H1 (cell line): ENCODE measurements at regions not wholly inside any gene's neighbourhood (a gene's known extent, or its start where the extent isn't known, plus 50 kb on each side); places are given as distances from the start of the nearest gene placed in this dataset.

Source experiments
- CTCF ChIA-PET: fragments of 300-600 bp; sonication (Branson Sonifier 250); formaldehyde crosslinking; loops from one replicate; lab custom pipeline; 2021; ENCODE audit not compliant: partially characterized antibody; lab: Charles Lee
- POLR2A ChIA-PET: fragments of 300-600 bp; sonication (Branson Sonifier 250); formaldehyde crosslinking; loops from one replicate; lab custom pipeline; 2021; ENCODE audit warnings: inconsistent platforms; ENCODE audit not compliant: partially characterized antibody; lab: Charles Lee
- DNase-seq, 2 experiments: peaks; one replicate each; pipeline versions ENCODE4 v3.0.0 to v3.0.0-alpha.2; 2010 to 2022; ENCODE audit warnings: low spot score in 2 of 2, low read depth in 1 of 2, mixed read lengths in 1 of 2
- FAIRE-seq: peaks from 2 replicates; lab custom pipeline; 2011; peaks lifted over from hg19 to GRCh38; lab: Jason Lieb, UNC
- H2AFZ ChIP-seq: 2 replicates; pipeline ENCODE4 v1.8.1; 2012; ENCODE audit warnings: low read length, inconsistent platforms
- H2AK5ac ChIP-seq: 2 replicates; pipeline ENCODE4 v1.6.1; 2013; ENCODE audit warnings: low read depth, low read length
- H2BK120ac ChIP-seq: replicated peaks from 2 replicates; pipeline ENCODE3; 2013; ENCODE audit warnings: low read depth, low read length, inconsistent platforms
- H2BK12ac ChIP-seq: 2 replicates; pipeline ENCODE4 v1.6.1; 2013; ENCODE audit warnings: low read depth, low read length
- H2BK15ac ChIP-seq: 2 replicates; pipeline ENCODE4 v1.6.1; 2013; ENCODE audit warnings: low read length
- H2BK20ac ChIP-seq: 2 replicates; pipeline ENCODE4 v1.6.1; 2013; ENCODE audit warnings: low read length
- H2BK5ac ChIP-seq: 2 replicates; pipeline ENCODE4 v1.6.1; 2013; ENCODE audit warnings: low read depth, low read length
- H3K14ac ChIP-seq: 2 replicates; pipeline ENCODE4 v1.6.1; 2013; ENCODE audit warnings: inconsistent platforms; ENCODE audit not compliant: insufficient read length
- H3K18ac ChIP-seq: 2 replicates; pipeline ENCODE4 v1.6.1; 2013; ENCODE audit warnings: low read length; ENCODE audit errors: extremely low read depth
- H3K23ac ChIP-seq: 2 replicates; pipeline ENCODE4 v1.6.1; 2013; ENCODE audit warnings: inconsistent platforms; ENCODE audit not compliant: insufficient read length
- H3K23me2 ChIP-seq: 2 replicates; pipeline ENCODE4 v1.6.1; 2013; ENCODE audit warnings: low read depth, low read length
- H3K27ac ChIP-seq: 2 replicates; pipeline ENCODE4 v1.6.1; 2011; ENCODE audit warnings: low read depth, low read length, inconsistent platforms
- H3K27me3 ChIP-seq, 4 experiments: replicated peaks in 1 of 4; 1 replicate in 1 of 4; 2 replicates in 3 of 4; pipeline versions ENCODE4 v1.6.1 to v1.8.1; 2011 to 2013; ENCODE audit warnings: low read length in 3 of 4, mild to moderate bottlenecking in 3 of 4, inconsistent platforms in 2 of 4, mixed read lengths in 2 of 4, moderate library complexity in 1 of 4; ENCODE audit not compliant: control insufficient read depth in 3 of 4, insufficient read depth in 3 of 4; ENCODE audit errors: extremely low read depth in 1 of 4
- H3K36me3 ChIP-seq, 4 experiments: 2 replicates each; pipeline versions ENCODE4 v1.6.1 to v1.8.1; 2011 to 2013; ENCODE audit warnings: mild to moderate bottlenecking in 4 of 4, low read length in 3 of 4, moderate library complexity in 2 of 4, control low read depth in 1 of 4, inconsistent platforms in 1 of 4; ENCODE audit not compliant: insufficient read depth in 4 of 4, control insufficient read depth in 2 of 4
- H3K4ac ChIP-seq: replicated peaks from 2 replicates; pipeline ENCODE3; 2013; ENCODE audit warnings: low read length, low read depth, mixed read lengths, inconsistent platforms; ENCODE audit not compliant: insufficient read length
- H3K4me1 ChIP-seq, 4 experiments: replicated peaks in 1 of 4; 1 replicate in 1 of 4; 2 replicates in 3 of 4; pipeline versions ENCODE4 v1.6.1 to v1.8.1; 2011 to 2013; ENCODE audit warnings: low read length in 3 of 4, inconsistent platforms in 2 of 4, mixed read lengths in 1 of 4; ENCODE audit not compliant: insufficient read depth in 4 of 4, control insufficient read depth in 3 of 4
- H3K4me2 ChIP-seq, 2 experiments: 2 replicates each; pipeline versions ENCODE4 v1.6.1 to v1.8.1; 2011 to 2013; ENCODE audit warnings: low read depth in 2 of 2, low read length in 2 of 2, control low read depth in 1 of 2, inconsistent platforms in 1 of 2, mild to moderate bottlenecking in 1 of 2; ENCODE audit not compliant: insufficient read depth in 1 of 2
- H3K4me3 ChIP-seq, 4 experiments: fragments of 200-600, 300-600 bp in 1 of 4; sonication (generic), shearing (Covaris generic), sonication (Bioruptor Twin) in 1 of 4; 2 replicates each; pipeline versions ENCODE4 v1.5.1 to v1.8.1; 2011 to 2016; ENCODE audit warnings: low read length in 4 of 4, low read depth in 3 of 4, control low read depth in 2 of 4, inconsistent platforms in 2 of 4, mild to moderate bottlenecking in 2 of 4, mixed read lengths in 1 of 4, moderate library complexity in 1 of 4; ENCODE audit not compliant: insufficient read depth in 2 of 4; ENCODE audit errors: extremely low read depth in 1 of 4
- H3K56ac ChIP-seq: replicated peaks from 2 replicates; pipeline ENCODE3; 2013; ENCODE audit warnings: low read depth, mild to moderate bottlenecking, mixed read lengths, low read length, inconsistent platforms; ENCODE audit not compliant: insufficient read length
- H3K79me1 ChIP-seq: 2 replicates; pipeline ENCODE4 v1.6.1; 2013; ENCODE audit warnings: low read depth, low read length, control low read depth
- H3K79me2 ChIP-seq, 2 experiments: 2 replicates each; pipeline versions ENCODE4 v1.6.1 to v1.8.1; 2012 to 2013; ENCODE audit warnings: low read length in 2 of 2, mild to moderate bottlenecking in 2 of 2, inconsistent platforms in 1 of 2; ENCODE audit not compliant: insufficient read depth in 2 of 2, control insufficient read depth in 1 of 2
- H3K9ac ChIP-seq, 4 experiments: replicated peaks in 1 of 4; 1 replicate in 1 of 4; 2 replicates in 3 of 4; pipeline versions ENCODE4 v1.6.1 to v1.8.1; 2011 to 2013; ENCODE audit warnings: low read depth in 3 of 4, low read length in 3 of 4, control low read depth in 2 of 4, mild to moderate bottlenecking in 2 of 4, moderate library complexity in 2 of 4, inconsistent platforms in 1 of 4; ENCODE audit errors: extremely low read depth in 1 of 4
- H3K9me3 ChIP-seq, 2 experiments: 2 replicates each; pipeline versions ENCODE4 v1.6.1 to v1.8.1; 2012 to 2013; ENCODE audit warnings: mild to moderate bottlenecking in 2 of 2, moderate library complexity in 2 of 2, control low read depth in 1 of 2, inconsistent platforms in 1 of 2, low read depth in 1 of 2, low read length in 1 of 2, mixed read lengths in 1 of 2; ENCODE audit not compliant: insufficient read depth in 2 of 2
- H4K20me1 ChIP-seq, 2 experiments: replicated peaks in 1 of 2; 2 replicates each; pipeline versions ENCODE3 to v1.8.1; 2011 to 2013; ENCODE audit warnings: inconsistent platforms in 2 of 2, low read length in 2 of 2, mild to moderate bottlenecking in 1 of 2; ENCODE audit not compliant: insufficient read depth in 2 of 2, control insufficient read depth in 1 of 2
- H4K5ac ChIP-seq: 2 replicates; pipeline ENCODE4 v1.6.1; 2013; ENCODE audit warnings: low read length, low read depth, mixed read lengths, inconsistent platforms; ENCODE audit not compliant: insufficient read length
- H4K8ac ChIP-seq: 2 replicates; pipeline ENCODE4 v1.8.0; 2013; ENCODE audit warnings: mild to moderate bottlenecking, moderate library complexity, low read length, inconsistent platforms; ENCODE audit not compliant: insufficient read depth; ENCODE audit errors: extremely low read depth
- H4K91ac ChIP-seq: replicated peaks from 2 replicates; pipeline ENCODE3; 2013; ENCODE audit warnings: low read length, mixed read lengths, inconsistent platforms; ENCODE audit not compliant: insufficient read length
- BACH1 ChIP-seq: IDR thresholded peaks from 2 replicates; pipeline ENCODE4 v1.6.1; 2012; ENCODE audit warnings: low read length, improper control_type of control experiment
- CEBPB ChIP-seq: IDR thresholded peaks from 2 replicates; pipeline ENCODE4 v1.6.1; 2012; ENCODE audit warnings: low read depth, low read length
- CREB1 ChIP-seq: IDR thresholded peaks from 2 replicates; pipeline ENCODE4 v1.6.1; 2012; ENCODE audit warnings: inconsistent platforms
- CTBP2 ChIP-seq: IDR thresholded peaks from 2 replicates; pipeline ENCODE4 v1.7.0; 2011; ENCODE audit warnings: borderline replicate concordance, mild to moderate bottlenecking, moderate library complexity, mixed read lengths, low read length; ENCODE audit not compliant: insufficient read depth, insufficient read length
- GTF2F1 ChIP-seq: IDR thresholded peaks from 2 replicates; pipeline ENCODE4 v1.6.1; 2012; ENCODE audit warnings: low read depth, low read length, improper control_type of control experiment, borderline replicate concordance
- POLR2A ChIP-seq, 2 experiments: IDR thresholded peaks; 1 replicate in 1 of 2; 2 replicates in 1 of 2; pipeline ENCODE4 v1.6.1; 2011; ENCODE audit warnings: low read depth in 2 of 2, low read length in 2 of 2, mild to moderate bottlenecking in 2 of 2; ENCODE audit errors: control extremely low read depth in 1 of 2
- POU5F1 ChIP-seq: IDR thresholded peaks from 2 replicates; pipeline ENCODE4 v1.6.1; 2011; ENCODE audit warnings: low read depth, mild to moderate bottlenecking, low read length, moderate library complexity
- RAD21 ChIP-seq, 2 experiments: IDR thresholded peaks in 1 of 2; conservative IDR thresholded peaks in 1 of 2; 2 replicates each; pipeline ENCODE4 v1.6.1; 2011; ENCODE audit warnings: low read depth in 2 of 2, low read length in 2 of 2, improper control_type of control experiment in 1 of 2, inconsistent platforms in 1 of 2, mild to moderate bottlenecking in 1 of 2, moderate library complexity in 1 of 2
- SP1 ChIP-seq: IDR thresholded peaks from 2 replicates; pipeline ENCODE4 v1.6.1; 2011; ENCODE audit warnings: low read depth, low read length
- WGBS, 2 experiments: shearing (Covaris generic) in 1 of 2; methylation state at CpG; one replicate each; pipeline versions ENCODE4 v1.1.6 to v1.1.7; 2013 to 2015; ENCODE audit warnings: low lambda C conversion rate in 2 of 2, mixed read lengths in 2 of 2, inconsistent platforms in 1 of 2, low coverage in 1 of 2, missing lambda C conversion rate in 1 of 2; ENCODE audit not compliant: insufficient replicate concordance in 2 of 2, insufficient coverage in 1 of 2, insufficient read length in 1 of 2; ENCODE audit errors: extremely low coverage in 1 of 2, missing lambda C conversion rate in 1 of 2; 5-methylcytosine and 5-hydroxymethylcytosine counted together

DNA sequence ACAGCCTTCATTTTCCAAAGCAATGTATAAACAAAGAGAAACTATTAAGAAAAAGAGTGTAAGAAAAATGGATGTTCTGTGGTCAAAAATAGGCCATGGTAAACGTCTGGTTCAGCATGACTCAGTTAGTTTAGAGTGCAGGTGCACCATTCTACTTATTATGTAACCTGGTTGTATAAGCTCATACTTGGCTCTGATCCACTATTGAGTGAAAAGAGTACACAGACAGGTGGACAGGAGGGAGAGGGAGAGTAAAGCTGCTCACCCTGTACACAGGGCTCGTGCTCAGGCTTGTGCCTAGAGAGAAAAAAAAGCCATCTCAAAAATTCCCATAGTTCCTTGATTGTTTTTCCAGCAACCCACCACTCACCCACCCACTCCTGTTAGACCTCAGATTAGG lies 85.8 kb upstream of the ZNF91 start:
- Histone ChIP-seq H3K27ac (no peak overlapping the region), H4K91ac (no peak overlapping the region), H3K4me1 (no peaks in the 10 kb centered on the region), H2BK120ac (no peak overlapping the region), H2BK15ac (no peak overlapping the region), H3K9me3 (peaks cover 33 to 50% of the 10 kb centered on the region in 2 experiments), H3K56ac (no peak overlapping the region), H3K4me2 (no peak overlapping the region), H2BK12ac (no peak overlapping the region), H3K23me2 (no peaks in the 10 kb centered on the region), H3K23ac (no peak overlapping the region), H3K18ac (no peak overlapping the region), H2AFZ (no peak overlapping the region), H3K79me2 (no peaks in the 10 kb centered on the region), H2BK20ac (no peak overlapping the region), H4K5ac (no peak overlapping the region), H3K4me3 (no peak overlapping the region), H3K9ac (no peak overlapping the region), H3K79me1 (no peaks in the 10 kb centered on the region), H2BK5ac (no peak overlapping the region), H3K14ac (no peak overlapping the region), H4K8ac (no peak overlapping the region), H3K27me3 (no peaks in the 10 kb centered on the region), H3K4ac (no peak overlapping the region), H4K20me1 (no peaks in the 10 kb centered on the region), H3K36me3 (no peaks in the 10 kb centered on the region), H2AK5ac (no peak overlapping the region)
- TF ChIP-seq CREB1 (no peak), BACH1 (no peak), CTBP2 (no peak), RAD21 (IDR thresholded peaks at IDR 0.05 in 1 of 2, conservative IDR thresholded peaks at IDR 0.05 in 1 of 2; ENCODE audit: low read depth in 2 of 2, low read length in 2 of 2) (no peak), SP1 (no peak), POLR2A (IDR thresholded peaks at IDR 0.05; ENCODE audit: control extremely low read depth in 1 of 2, low read depth in 2 of 2, low read length in 2 of 2) (no peak), GTF2F1 (no peak), CEBPB (no peak), POU5F1 (no peak)
- no peak for FAIRE-seq
- DNase-seq, result no peak
- WGBS, 2 experiments, result 38% methylated on average over 2 of the region's 2 CpGs; no CpG with 5 or more reads in 1 of the 2 experiments
- ChIA-PET POLR2A (no interaction called here), CTCF (interaction anchor here (0.6 kb wide), 1 partner anchor 108 kb away, joined by 3 read pairs; no protein-coding TSS in a partner anchor)
